COLO668 (cell line): ENCODE measurements at regions not wholly inside any gene's neighbourhood (a gene's known extent, or its start where the extent isn't known, plus 50 kb on each side); places are given as distances from the start of the nearest gene placed in this dataset.
"Not testable (repeated sequence)": the region's sequence is repeated elsewhere in the genome, so short reads cannot be mapped to it uniquely, and the experiment has no call there.

Source experiments
- DNase-seq: peaks from one replicate; lab custom pipeline; 2025; ENCODE audit not compliant: unreplicated experiment; lab: John Stamatoyannopoulos, UW

GRCh38 chr4:111230265-111230664, 607.4 kb upstream of the PITX2 start:
- DNase-seq: no peak

DNA sequence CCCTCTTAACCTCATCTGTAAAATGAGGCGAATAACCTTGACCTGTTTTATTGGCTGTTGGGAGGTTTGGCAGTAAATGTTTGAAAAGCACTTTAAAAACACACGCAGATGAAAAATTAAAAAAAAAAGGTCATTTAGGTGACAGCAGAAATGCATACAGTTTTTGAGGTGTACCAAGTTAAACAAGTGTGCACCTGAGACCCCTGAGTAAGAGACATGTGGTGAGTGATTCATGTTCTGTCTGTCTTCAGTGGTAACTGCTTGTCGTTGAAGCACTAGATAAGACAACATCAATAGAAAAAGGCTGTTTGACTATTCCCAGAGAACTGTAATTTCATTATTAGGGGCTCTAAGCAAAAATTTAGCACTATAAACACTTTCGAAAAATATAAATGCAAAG, 608.4 kb upstream of the PITX2 start:
- no peak for DNase-seq

DNA sequence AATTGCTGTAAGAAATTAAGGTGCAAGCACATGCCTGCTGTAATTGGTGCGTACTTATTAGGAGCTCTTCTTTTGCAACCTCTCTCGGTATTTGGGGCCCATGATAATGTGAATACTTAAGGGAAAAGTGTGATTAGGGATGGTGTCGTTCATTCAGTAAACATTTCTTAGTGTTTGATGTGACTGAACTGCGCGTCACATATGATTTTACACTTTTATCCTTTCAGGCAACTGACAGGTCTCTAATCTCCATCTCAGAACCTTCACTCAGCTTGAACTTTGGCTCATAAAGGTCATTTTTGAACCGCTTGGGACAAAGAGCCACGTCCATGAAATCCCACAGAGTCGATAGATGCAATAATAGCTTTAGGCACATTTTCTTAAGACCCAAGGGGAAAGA, 612.1 kb upstream of the PITX2 start:
- DNase-seq: no peak

DNA sequence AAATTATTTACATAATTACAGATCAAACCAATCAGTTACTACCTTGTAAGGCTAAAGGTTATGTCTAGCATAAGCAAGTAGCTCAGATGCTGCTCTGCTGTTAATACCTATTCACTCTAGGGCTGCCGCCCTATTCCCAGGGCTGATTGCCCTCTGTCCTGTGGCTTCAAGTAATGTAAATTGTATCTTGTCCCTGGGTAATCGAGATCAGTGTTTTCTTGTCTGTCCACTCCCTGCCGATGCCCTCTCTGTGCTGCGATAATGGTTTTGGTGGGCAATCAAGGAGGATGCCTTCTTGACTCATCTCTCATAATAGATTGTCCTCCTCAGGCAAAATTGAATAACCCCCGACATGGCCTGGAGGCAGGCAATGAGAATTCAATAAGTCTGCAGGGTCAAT, 641.0 kb upstream of the PITX2 start:
- no peak for DNase-seq

DNA sequence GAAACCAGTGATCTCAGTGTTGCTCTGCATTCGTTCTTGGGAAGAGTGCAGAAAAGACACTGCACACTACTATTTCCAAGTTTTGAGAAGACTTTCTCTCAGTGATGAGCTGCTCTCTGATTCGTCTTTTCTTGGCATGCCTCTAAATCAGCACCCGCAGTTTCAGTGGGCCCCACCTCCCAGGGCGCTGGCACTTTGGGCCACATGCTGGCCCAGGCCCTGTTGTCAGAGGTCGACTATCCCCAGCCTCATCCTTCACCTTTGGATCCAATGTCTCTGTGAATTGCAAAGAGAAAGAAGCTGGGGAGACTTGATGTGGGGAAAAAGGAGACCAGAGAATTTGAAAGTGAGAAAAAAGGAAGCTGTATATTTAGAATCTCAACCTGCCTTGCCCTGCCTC, 644.1 kb upstream of the PITX2 start:
- no peak for DNase-seq

DNA sequence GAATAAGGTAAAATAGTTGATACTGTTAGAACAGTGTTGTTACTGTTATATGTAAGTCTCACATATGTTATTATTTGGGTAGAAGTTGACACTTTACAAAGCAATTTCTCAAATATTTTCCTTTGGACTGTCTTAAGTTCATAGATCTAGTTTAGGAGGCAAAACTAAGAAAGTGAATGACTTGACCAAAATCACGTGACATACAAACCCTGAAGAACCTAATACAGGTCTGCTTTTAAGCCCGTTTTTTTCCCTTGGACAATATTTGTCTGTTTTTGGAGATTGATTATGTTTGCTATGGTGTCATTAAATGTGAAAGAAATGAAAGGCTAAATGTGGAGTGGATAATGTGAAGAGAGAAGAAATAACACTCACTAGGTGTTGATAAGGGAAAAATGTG, 644.9 kb upstream of the PITX2 start:
- DNase-seq: no peak

DNA sequence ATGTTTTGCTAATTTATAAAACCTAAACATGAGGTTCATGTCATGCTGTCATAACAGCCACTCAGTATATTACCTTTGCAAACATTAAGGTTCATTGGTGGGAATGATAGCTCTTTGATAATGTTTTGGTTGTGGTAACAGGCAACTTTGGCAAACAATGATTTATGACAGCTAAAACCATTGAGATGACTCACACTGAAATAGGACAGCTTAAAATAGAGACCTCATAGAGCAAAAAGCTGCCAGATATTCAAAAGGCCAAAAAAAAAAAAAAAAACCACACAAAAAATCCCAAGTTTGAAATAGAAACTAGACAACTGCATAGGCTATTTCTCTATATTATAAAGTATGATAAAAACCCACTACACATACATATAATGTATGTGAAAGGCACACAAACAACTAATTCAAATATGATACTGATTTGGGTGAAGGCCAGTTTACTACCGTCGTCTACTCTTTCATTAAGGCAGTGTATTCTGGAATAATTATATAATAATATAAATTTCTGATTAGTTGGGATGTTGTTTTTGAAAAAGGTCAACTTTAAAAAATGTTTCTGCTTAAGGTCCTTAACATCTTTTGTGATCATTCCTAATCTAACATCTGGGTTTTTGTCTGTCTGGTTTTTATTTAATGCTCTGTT, 646.0 kb upstream of the PITX2 start:
- DNase-seq: no peak

GRCh38 chr4:111269439-111269838, 646.6 kb upstream of the PITX2 start:
- DNase-seq: no peak

DNA sequence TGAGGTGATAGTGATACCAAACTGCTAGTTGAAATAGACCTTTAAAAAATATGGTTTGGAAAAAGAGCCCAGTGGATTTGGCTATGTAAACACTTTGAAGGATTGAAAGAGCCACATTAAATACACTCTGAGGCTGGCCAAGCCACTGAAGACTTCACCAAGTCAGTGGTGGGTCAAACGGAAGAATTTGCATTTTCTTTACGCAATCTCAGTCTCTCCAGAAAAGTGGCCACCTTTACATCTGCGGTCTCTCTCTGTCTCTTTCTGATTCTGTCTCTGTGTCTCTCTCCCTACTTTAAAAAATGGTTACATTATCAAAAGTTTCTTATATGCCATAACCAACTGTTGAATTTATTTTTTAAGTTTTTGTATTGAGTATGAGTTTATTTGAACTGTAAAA, 651.2 kb upstream of the PITX2 start:
- DNase-seq: no peak

- DNase-seq: no peak
Observed at GRCh38 chr4:111274486-111274885, 651.6 kb upstream of the PITX2 start.

DNA sequence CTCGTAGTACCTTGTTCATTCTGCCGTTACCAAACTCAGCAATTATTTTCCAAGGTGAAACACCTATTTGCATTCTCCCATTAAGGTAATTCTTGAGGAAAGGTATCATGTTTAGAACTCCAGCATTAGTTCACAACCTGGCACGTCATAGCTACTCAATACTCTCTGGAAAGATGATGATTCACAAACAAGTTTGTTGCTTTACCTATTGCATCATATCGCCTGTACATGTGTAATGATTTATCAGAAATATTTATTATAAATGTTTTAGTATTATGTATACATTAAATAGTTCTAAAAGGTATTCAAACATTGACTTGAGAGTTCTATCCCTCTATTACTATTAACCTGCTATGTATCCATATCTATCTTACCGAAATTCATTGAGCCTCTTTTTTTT, 658.3 kb upstream of the PITX2 start:
- DNase-seq: no peak

DNA sequence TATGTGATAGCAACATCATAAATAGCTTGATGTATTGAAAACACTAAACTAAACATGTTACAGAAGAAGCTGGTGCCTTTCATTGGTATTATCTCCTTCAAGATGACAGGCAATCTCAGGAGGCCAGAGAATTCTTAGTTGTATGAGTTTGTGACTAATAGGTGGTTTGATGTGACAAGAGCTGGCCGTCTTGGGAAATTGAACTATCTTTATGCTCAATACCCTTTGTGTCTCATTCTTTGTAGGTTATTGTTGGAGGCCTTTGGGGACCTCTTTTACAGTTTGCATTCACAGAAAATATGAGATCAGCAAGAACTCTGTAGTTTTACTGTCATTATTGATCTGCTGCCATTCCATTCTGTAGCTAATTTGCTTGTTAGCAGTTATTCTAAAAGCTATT, 659.2 kb upstream of the PITX2 start:
- DNase-seq: no peak

DNA sequence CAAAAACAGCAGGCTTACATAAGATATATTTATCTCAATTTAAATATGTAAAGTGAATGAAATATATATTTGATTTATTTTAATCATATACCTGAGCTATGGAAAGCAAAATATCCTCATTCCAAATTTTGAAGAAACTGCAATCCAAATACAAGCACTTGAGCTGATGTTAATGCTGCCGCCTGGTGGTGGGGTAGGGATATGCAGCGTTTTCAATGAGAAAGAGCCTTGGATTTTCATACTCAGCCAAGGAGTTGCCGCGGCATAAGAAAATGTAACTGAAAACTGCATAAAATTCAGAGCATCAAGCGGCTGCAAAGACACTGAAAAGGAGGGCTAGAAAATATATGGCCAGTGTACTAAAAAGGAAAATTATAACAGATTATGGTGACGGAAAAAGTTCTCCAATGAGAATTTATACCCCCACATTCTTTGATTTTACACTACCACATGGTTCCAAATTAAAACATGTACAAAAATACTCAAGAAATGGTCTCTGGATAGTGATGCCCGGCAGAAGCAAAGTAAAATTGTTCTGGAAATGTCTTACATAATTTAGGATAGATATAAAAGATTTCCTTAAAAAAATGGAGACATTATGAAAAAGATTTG, 660.3 kb upstream of the PITX2 start:
- DNase-seq: peak; percentile 57

GRCh38 chr4:111296466-111296865, 673.6 kb upstream of the PITX2 start:
- no peak for DNase-seq

DNA sequence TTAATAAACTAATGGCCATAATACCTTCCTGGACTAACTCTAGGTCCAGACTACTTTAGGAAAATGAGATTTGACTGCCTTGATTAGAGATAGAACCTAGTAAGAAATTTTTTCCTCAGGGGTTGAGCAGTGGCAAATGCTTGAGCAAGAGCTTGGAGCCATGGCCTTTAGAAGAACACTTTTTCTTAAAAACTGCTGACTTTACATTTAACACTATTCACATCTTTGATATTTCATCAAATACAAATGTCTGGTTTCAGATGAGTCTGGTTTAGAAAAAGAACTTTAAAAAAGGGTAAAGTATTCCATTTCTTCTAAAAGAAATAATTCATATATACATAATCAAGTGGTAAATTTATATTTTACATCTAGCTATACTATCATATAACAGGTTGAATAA, 680.9 kb upstream of the PITX2 start:
- DNase-seq: no peak

DNA sequence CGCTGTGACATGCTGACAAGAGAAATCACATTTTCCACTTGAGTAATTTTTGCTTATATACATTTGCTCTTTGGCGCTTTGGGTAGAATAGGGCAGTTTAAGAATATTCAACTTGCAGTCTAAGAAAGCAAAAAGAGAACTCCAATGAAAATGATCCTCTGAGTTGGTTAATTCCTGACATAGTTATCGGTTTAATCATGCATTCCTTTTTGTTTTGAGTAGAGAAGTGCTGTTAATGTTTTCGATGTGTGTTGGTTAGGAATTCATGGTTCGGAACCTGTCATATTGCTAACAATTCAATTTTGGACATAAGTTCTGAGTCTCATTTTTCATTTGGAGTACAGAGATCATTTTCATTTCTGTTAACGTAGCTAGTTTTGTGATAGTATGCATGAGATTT, 700.6 kb upstream of the PITX2 start:
- no peak for DNase-seq

DNA sequence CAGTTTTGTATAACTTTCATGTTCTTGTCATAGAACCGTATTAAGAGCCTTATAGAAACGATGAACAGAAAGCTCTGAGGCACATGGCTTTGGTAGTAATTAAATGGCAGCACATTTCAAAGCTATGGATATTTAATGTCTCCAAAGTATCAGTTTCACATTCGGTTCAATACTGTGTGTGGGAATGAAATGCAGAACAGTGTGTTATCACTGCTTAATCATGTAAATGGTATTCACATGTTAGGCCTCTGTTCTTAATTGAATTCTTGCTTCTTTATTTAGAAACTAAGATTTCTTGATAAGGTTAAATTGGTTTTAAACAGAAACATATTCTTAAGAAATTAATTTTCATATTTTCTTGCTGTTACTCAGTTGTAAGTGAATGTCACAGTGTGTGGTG, 701.0 kb upstream of the PITX2 start:
- DNase-seq: no peak

GRCh38 chr4:111326450-111326849, 703.6 kb upstream of the PITX2 start:
- no peak for DNase-seq

DNA sequence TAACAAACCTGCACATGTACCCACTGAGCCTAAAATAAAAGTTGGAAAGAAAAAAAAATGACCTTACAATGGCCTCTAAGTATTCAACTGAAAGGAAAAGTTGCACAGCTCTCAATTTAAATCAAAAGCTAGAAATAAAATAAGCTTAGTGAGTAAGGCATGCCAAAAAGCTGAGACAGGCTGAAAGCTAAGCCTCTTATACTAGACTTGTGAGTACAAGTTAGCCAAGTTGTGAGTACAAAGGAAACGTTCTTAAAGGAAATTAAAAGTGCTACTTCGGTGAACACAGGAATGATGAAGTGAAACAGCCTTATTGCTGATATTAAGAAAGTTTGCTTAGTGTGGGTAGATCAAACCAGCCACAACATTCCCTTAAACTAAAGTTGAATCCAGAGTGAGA, 707.9 kb upstream of the PITX2 start:
- DNase-seq: no peak

GRCh38 chr4:111334361-111334760, 711.5 kb upstream of the PITX2 start:
- DNase-seq: no peak

- not testable (repeated sequence) for DNase-seq
Observed at GRCh38 chr4:111337186-111337876, 714.5 kb upstream of the PITX2 start.

DNA sequence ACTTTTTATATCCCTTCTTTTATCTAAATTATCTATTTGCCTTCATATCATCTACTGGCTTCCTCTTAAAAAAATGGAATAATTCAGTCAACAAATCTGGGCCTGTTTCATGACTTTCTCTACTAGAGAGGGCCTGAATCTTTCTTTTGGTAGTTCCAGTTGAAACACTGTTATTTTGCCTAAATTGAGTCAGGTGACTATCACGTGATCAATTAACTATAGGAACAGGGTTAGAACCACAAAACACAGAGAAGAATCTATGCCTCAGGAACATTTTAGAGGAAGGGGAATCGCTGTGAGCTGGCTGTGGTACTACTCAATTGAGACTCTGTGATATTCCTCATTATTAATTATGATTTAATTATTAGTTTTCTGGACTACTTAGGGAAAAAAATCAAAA, 736.7 kb upstream of the PITX2 start:
- DNase-seq: no peak

- DNase-seq: no peak
Observed at GRCh38 chr4:111360906-111361305, 738.0 kb upstream of the PITX2 start.
